PC-9 (cell line): ENCODE measurements at regions not wholly inside any gene's neighbourhood (a gene's known extent, or its start where the extent isn't known, plus 50 kb on each side); places are given as distances from the start of the nearest gene placed in this dataset.

Experiments
- EZH2 ChIP-seq: fragments of 200-600 bp; sonication (generic); IDR thresholded peaks from 2 replicates; pipeline ENCODE4 v1.8.0; 2017; ENCODE audit warnings: antibody characterized with exemption, low read depth
- TF ChIP-seq, protein P1 (sequence below): fragments of 200-600 bp; sonication (generic); conservative IDR thresholded peaks from 2 replicates; pipeline ENCODE4 v1.6.1; 2017; ENCODE audit warnings: mixed run types, antibody characterized with exemption, mild to moderate bottlenecking, moderate library complexity

DNA sequence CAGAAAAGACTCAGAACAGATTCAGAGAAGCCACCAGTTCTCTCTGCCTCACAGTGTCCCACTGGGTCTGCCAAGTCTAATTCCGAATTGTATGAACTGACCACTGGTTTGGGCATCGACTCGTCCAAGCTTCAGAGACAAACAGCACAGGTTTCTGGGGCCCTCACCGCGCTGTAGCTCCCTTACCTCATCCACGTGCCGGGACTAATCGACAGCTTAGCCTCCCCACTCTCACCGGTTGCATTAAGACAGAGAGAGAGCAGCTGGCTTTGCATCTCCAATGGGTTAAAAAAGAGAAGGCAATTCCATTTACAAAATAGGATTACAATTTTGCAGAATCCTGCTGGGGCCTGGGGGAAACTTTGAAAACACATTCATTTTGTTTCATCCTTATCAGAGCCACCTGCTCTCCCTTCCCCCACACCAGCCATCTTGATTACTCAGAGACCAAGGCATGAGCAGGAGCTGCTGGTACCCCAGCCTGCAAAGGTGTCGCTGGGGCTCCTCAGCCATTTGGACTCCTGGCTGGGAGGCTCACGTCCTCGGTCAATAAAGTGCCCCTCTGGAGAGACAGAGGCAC lies 95.3 kb upstream of the RPL38 start:
- TF ChIP-seq, protein P1, sequence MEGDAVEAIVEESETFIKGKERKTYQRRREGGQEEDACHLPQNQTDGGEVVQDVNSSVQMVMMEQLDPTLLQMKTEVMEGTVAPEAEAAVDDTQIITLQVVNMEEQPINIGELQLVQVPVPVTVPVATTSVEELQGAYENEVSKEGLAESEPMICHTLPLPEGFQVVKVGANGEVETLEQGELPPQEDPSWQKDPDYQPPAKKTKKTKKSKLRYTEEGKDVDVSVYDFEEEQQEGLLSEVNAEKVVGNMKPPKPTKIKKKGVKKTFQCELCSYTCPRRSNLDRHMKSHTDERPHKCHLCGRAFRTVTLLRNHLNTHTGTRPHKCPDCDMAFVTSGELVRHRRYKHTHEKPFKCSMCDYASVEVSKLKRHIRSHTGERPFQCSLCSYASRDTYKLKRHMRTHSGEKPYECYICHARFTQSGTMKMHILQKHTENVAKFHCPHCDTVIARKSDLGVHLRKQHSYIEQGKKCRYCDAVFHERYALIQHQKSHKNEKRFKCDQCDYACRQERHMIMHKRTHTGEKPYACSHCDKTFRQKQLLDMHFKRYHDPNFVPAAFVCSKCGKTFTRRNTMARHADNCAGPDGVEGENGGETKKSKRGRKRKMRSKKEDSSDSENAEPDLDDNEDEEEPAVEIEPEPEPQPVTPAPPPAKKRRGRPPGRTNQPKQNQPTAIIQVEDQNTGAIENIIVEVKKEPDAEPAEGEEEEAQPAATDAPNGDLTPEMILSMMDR: no peak
- TF ChIP-seq EZH2: no peak
